ENCODE measurements at regions not wholly inside any gene's neighbourhood (a gene's known extent, or its start where the extent isn't known, plus 50 kb on each side); places are given as distances from the start of the nearest gene placed in this dataset.

DNA sequence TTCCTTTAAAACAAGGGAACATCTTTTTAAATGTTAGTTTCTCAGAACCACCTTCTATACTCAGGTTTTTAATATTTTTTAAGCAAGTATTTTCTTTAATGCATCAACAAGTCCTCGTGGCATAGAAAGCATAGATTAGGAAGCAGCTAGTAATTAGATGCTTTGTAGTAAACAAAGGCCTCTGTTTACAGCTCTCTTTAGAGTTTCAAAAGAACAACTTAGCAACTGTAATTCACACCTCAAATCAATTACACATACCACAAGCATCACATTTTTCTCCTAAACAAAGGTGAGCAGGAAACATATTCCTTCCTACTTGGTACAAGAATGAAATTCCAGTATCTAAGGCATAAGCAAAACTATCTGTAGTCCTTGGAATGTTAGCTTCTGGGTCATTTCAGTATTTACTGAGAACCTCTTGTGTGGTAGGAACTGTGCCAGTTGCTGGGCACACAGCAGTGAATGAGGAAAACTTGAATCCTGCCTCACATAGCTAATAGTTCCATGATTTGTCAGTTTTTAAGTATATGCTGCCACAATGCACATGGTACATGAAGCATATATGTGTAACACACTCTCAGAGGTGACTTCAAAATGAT lies 249.1 kb downstream of the CEMIP2 start:
- TF ChIP-seq MYC (IDR thresholded peaks at IDR 0.05; ENCODE audit: low read depth, low read length): no peak
- TF ChIP-seq, protein P1, sequence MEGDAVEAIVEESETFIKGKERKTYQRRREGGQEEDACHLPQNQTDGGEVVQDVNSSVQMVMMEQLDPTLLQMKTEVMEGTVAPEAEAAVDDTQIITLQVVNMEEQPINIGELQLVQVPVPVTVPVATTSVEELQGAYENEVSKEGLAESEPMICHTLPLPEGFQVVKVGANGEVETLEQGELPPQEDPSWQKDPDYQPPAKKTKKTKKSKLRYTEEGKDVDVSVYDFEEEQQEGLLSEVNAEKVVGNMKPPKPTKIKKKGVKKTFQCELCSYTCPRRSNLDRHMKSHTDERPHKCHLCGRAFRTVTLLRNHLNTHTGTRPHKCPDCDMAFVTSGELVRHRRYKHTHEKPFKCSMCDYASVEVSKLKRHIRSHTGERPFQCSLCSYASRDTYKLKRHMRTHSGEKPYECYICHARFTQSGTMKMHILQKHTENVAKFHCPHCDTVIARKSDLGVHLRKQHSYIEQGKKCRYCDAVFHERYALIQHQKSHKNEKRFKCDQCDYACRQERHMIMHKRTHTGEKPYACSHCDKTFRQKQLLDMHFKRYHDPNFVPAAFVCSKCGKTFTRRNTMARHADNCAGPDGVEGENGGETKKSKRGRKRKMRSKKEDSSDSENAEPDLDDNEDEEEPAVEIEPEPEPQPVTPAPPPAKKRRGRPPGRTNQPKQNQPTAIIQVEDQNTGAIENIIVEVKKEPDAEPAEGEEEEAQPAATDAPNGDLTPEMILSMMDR (IDR thresholded peaks at IDR 0.05; ENCODE audit: extremely low read depth in 1 of 2, insufficient read depth in 1 of 2, low read depth in 1 of 2, low read length in 2 of 2): no peak
- no peak for TF ChIP-seq POLR2AphosphoS5 (IDR thresholded peaks at IDR 0.05; ENCODE audit: insufficient read depth, low read depth, low read length)

Measured in endothelial cell of umbilical vein (primary cell).